Upper lobe of left lung (tissue), 4 donors: ENCODE measurements at regions not wholly inside any gene's neighbourhood (a gene's known extent, or its start where the extent isn't known, plus 50 kb on each side); places are given as distances from the start of the nearest gene placed in this dataset.

Source experiments
- POLR2AphosphoS5 ChIP-seq, 2 donors: sonication (generic); formaldehyde crosslinking; IDR thresholded peaks; one replicate each; pipeline ENCODE4 v1.5.1; 2017; ENCODE audit warnings: antibody characterized with exemption in 2 of 2
- TF ChIP-seq, protein P1 (sequence below), 6 experiments: fragments of 450-650 bp in 4 of 6; fragments of 200-600 bp in 2 of 6; sonication (generic) in 2 of 6; IDR thresholded peaks; one replicate each; pipeline ENCODE4 v1.5.1; 2016 to 2019; ENCODE audit warnings: antibody characterized with exemption in 6 of 6

GRCh38 chr6:8733879-8734278, 298.5 kb upstream of the SLC35B3 start:
- TF ChIP-seq, protein P1, sequence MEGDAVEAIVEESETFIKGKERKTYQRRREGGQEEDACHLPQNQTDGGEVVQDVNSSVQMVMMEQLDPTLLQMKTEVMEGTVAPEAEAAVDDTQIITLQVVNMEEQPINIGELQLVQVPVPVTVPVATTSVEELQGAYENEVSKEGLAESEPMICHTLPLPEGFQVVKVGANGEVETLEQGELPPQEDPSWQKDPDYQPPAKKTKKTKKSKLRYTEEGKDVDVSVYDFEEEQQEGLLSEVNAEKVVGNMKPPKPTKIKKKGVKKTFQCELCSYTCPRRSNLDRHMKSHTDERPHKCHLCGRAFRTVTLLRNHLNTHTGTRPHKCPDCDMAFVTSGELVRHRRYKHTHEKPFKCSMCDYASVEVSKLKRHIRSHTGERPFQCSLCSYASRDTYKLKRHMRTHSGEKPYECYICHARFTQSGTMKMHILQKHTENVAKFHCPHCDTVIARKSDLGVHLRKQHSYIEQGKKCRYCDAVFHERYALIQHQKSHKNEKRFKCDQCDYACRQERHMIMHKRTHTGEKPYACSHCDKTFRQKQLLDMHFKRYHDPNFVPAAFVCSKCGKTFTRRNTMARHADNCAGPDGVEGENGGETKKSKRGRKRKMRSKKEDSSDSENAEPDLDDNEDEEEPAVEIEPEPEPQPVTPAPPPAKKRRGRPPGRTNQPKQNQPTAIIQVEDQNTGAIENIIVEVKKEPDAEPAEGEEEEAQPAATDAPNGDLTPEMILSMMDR (IDR thresholded peaks at IDR 0.05) = no peak
- TF ChIP-seq POLR2AphosphoS5 (IDR thresholded peaks at IDR 0.05) = no peak
